Hematopoietic multipotent progenitor cell treated with erythropoietin and hydrocortisone succinate and interleukin-3 and kit ligand, for 15 days (in vitro differentiated cells): ENCODE measurements at regions not wholly inside any gene's neighbourhood (a gene's known extent, or its start where the extent isn't known, plus 50 kb on each side); places are given as distances from the start of the nearest gene placed in this dataset.
"Not testable (repeated sequence)": the region's sequence is repeated elsewhere in the genome, so short reads cannot be mapped to it uniquely, and the experiment has no call there.

Experiments used
- DNase-seq: peaks from one replicate; pipeline ENCODE4 v3.0.0-alpha.2; 2015; ENCODE audit warnings: low spot score

DNA sequence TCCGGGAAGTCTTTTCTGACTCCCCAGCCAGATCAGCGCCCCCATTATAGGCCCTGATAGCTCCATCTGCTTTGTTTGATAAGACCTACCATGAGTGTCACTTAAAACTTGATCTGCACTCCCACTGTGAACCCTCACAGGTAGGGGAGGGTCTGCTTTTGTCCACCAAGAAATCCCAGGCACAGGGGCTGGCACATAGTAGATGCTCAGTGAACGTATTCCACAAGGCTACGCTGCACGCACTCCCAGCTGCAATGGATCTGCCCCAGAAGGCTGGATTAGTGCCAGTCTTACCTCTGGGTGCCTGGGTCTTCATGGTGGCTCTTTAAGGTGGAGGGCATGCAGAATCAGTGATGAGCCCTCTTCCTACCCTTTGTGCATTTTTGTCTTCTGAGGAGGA is 447.1 kb downstream of the PTPRU start:
- no peak for DNase-seq

DNA sequence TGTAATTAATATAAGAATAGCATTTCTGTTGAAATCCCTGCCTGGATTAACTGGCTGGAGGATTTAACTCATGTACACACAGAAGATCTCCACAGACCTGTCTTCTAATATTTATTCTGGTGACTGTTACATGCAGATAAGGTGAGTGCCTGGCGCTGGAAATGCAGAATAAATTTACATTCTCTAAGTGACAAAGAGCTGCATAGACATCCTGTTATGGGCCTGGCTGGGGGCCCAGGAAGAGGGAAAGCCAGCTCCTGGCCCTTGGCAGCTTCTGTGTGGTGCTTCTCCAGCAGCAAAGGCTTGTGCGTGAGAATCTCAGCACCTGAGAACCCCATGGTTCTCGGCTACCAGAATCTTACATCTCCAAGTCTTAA is 446.6 kb downstream of the PTPRU start:
- DNase-seq = no peak

- DNase-seq = no peak
Observed at GRCh38 chr1:29682171-29682918, 446.0 kb downstream of the PTPRU start.

DNA sequence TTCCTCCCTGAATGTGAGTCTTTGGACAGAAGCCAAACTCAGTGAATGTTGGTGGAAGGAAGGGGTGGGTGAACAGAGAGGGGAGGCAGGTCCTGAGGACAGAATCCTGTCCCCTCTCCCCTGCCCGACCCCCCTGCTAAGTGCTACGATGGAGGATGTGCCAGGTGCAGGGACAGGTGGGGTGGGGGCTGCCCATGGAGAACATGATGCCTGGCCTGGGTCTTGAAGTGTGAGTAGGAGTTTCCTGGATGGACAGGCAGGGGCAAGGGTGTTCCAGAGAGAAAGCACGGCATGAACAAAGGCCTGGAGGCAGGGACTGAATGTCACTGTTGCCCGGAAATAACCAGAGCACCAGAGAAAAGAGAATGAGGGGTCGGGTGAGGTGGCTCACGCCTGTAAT is 445.1 kb downstream of the PTPRU start:
- not testable (repeated sequence) for DNase-seq

GRCh38 chr1:29679828-29680558 is 443.7 kb downstream of the PTPRU start:
- no peak for DNase-seq

DNA sequence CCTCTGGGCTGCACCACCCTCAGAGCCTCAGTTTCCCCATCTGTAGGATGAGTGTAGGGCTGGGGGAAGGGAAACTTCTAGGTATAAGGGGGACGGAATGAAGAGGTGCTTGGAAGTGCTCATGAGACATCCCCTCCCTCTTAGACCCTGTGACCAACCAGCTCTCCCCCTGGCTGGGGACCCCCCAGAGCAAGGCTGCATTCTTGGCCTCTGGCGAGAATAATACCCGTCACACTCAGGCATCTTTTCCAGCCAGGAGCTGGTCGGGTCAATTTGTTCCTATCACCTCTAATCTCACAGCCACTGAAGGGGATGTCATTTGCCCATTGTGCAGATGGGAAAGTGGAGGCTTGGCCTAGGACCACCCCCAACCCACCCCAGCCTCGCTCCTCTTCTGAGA is 443.0 kb downstream of the PTPRU start:
- no peak for DNase-seq

DNA sequence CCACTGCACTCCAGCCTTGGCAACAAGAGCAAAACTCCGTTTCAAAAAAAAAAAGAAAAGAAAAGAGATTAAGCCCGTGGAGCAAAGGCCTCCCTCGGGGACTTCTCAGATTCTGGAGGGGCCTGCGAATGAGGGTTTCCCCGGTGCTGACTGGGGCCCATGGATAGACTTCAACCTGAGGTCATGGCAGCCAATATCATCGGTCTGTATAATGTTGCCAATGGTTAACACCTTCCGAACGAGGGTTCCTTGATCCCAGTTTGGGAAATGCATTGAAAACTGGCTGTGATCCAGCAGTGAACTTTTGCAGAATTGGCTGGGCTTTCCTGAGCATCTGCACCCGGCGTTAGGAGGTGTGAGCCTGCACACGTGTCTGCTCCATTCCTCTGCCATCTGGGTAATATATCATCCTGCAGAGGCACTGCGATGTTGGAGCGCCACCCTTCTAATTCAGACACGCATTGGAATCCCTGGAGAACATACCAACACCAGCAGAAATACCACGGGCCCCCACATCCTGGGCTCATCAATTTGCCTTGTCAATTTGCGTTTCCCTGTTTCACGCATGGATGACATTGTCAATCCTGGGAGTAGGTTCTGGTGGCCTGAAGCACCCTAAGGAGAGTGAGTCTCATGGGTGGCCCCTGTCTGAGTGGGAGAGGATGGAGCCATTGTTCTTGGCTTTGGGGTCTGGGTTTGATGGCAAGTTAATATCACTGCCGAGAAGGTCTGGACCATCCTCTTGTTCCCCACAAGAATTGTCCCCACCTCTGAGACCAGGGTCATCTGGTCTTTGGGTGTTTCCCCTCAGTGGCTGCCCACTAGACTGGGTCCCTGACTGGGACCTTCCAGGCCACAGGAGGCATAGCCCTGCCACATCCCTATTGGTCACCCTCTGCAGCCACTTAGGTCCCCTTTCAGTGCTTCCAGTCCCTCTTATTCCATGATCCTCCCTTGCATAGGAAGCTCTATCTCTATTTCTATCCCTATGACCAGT is 441.0 kb downstream of the PTPRU start:
- DNase-seq = no peak

- DNase-seq = no peak
Observed at GRCh38 chr1:29676496-29676895, 440.2 kb downstream of the PTPRU start.

GRCh38 chr1:29675481-29676263 is 439.4 kb downstream of the PTPRU start:
- no peak for DNase-seq

- DNase-seq = no peak
Observed at GRCh38 chr1:29674627-29675326, 438.5 kb downstream of the PTPRU start.

GRCh38 chr1:29673669-29674626 is 437.6 kb downstream of the PTPRU start:
- no peak for DNase-seq

DNA sequence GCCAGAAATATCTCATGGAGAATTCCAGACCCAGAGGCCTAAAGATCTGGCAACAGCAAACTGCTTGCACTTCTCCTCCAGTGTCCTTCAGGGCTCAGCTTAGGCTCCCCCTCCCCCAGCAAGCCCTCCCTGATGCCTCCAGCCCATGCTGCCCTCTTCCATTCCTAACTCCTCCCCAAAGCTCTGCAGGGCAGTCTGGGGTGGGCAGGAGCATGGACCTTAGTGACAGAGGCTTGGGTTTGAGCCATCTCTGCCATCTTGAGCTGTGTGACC is 436.8 kb downstream of the PTPRU start:
- DNase-seq = no peak

- no peak for DNase-seq
Observed at GRCh38 chr1:29672416-29673227, 436.3 kb downstream of the PTPRU start.

DNA sequence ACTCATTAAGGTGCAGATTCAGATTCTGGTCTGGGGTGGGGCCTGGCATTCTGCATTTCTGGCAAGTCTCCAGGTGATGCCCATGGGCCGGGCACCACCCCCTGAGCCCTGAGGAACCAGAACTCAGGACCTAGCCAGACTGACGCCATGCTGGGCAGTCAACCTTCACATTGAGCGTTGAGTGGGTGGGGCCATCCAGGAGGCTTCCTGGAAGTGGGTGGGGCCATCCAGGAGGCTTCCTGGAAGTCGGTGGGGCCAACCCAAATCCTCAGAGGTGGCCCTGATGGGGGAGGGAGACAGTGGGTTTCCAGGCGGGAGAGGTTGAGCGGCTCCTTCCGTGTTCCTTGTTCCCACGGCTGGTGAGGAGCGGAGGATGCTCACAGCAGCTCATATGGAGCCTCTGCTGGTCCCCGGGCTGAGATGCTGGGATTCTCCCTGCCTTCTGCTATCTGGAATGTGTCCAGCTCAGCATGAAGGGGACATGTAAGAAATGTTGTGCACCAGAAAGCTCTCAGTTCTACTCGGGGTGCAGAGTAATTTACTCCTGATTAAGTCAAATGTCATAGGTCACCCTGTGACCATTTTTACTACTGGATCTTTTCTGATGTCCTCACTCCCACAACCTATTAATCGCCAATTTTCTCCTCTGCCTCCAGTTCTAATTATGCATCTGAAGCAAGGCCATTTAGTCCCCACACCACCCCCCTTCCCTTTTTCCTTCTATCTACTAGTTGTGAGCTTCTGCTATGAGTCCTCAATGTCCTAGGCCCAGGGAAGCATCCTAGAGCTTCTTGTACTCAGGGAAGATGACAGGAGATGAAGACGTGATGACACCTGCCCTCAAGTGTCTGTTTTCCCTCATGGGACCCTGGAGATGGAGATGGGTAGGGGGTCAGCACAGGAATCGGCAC is 435.4 kb downstream of the PTPRU start:
- DNase-seq = no peak

GRCh38 chr1:29670752-29671151 is 434.4 kb downstream of the PTPRU start:
- DNase-seq = no peak

DNA sequence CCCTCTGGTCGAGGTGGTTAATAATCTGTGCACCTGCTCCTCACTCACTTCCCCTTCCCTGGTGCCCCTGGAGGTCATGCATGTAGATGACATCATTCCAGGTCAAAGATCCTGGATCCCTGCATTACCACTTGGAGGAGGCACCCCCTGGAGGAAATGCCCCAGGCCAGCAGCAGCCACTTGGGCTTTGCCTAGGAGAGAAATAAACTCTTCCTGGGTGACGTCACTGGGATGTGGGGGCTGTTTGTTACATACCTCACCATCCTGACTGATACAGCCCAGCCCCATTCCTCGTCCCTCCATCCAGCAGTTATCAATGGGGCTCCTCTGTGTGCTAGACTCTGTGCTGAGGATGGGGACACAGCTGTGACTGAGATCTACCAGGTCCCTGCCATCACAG is 433.6 kb downstream of the PTPRU start:
- no peak for DNase-seq

DNA sequence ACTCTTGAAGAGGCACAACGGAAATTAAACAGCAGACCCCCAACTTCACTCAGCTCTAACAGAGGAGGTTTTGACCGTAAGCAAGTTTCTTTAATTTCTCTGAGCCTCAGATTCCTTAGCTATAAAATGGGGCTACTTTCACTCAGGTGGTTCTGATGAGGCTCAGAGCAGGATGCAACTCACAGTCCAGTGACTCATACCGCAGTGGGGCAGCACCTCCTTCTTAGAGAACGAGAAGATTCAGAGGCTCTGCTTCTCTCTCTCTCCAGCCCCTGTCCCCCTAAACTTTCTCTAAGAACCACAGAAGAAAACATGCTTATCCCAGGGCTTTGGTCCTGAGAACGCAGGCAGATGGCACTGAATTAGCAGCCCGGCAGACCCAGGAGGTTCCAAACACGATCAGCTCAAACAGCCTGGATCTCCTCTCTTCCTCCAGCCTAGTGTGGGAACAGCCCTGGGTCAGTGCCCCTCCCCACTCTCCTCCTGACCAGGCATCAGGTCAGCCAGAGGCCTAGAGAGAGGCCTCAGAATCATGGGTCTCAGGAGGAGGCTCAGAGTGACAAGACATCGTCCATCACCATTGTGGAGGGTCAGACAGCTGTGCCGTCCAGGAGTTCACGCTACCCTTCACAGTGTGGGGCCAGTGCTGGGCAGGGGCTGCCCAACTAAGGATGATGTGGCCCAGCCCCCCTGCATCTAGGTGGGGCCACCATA is 433.0 kb downstream of the PTPRU start:
- no peak for DNase-seq
